GM21737 (cell line): ENCODE measurements at regions not wholly inside any gene's neighbourhood (a gene's known extent, or its start where the extent isn't known, plus 50 kb on each side); places are given as distances from the start of the nearest gene placed in this dataset.

ENCODE experiments used
- ATAC-seq: cut with Tn5 transposase; IDR thresholded peaks from one replicate; pipeline ENCODE4 v1.9.1; 2021; ENCODE audit warnings: mild to moderate bottlenecking, moderate library complexity; ENCODE audit not compliant: unreplicated experiment

DNA sequence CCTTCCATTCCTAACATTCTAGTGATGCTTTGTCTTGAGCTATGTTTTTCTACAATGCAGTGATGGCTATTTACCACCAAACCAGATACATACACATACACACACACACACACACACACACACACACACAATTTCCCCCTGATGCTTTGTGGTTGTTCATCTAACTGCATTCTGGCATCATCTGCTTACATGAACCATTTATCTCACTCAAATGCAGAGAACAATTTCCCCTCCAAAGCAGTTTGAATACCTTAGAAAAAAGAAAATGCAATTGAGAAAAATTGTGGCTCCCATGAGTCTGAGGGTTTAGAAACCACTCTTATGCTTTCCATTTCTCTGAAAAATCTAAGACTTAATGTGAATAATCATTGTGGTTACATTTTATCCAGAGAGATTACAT is 1024.8 kb downstream of the TLE4 start:
- no peak for ATAC-seq

DNA sequence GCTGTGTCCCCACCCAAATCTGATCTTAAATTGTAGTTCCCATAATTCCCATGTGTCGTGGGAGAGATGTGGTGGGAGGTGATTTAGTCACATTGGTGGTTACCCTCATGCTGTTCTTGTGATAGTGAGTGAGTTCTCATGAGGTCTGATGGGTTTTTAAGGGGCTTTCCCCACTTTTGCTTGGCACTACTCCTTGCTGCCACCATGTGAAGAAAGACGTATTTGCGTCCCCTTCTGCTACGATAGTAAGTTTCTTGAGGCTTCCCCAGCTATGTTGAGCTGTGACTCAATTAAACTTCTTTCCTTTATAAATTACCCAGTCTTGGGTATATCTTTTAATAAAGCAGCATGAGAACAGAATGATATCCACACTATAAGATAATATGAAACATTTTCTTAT is 1023.4 kb downstream of the TLE4 start:
- no peak for ATAC-seq

DNA sequence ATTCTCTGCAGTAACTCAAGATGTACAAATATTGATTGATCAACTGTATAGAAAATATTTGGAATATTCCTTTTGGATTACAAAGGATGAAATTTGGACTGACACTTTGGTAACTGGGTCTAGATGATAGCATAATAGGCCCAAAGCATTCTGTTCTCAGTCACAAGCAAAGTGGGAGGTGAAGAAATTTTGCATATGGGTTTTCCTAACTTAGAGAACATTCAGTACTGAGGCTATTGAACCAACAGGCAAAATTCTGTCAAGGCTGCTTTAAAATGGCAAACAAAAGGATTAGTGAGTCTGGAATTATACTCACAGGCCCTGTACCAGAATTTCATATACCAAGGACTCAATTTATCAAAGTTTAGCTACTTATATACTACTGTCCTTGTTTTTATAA is 1020.6 kb downstream of the TLE4 start:
- no peak for ATAC-seq

DNA sequence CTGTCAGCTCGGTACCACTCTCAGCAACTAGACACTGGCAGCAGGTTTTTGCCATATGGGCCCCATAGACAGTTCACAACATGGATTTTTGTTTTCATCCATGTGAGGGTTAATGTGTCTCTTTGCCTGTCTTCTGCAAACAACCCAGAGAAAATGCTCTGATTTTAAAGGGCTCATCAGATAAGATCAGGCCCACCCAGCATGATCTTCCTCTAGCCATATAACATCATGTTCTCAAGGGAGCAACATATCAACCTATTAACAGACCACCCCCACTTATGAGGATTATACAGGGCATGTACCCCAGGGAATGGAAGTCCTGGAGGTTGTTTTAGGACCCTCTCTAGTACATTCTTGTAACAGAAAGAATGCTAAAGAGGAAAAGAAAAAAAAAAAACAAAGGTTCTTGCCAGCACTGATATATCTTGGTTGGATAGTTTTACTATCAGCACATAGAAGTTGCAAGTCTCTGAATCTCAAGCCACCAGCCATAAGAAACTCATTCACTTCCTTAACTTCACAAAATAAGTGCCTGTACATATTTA is 1015.1 kb downstream of the TLE4 start:
- ATAC-seq: no peak

DNA sequence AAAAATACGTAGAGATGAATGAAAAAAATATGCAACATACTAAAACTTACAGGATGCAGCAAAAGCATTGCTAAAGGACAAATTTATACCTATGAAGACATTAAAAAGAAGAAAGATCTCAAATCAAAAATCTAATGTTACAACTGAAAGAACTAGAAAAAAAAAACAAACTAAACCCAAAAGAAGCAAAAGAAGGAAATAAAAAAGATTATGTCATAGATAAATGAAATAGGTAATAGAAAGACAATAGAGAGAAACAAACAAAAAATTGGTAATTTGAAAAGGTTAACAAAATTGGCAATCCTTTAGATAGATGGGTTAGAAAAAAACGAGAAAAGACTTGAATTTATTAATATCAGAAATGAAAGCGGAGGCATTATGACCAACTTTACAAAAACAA is 1000.2 kb downstream of the TLE4 start:
- no peak for ATAC-seq

DNA sequence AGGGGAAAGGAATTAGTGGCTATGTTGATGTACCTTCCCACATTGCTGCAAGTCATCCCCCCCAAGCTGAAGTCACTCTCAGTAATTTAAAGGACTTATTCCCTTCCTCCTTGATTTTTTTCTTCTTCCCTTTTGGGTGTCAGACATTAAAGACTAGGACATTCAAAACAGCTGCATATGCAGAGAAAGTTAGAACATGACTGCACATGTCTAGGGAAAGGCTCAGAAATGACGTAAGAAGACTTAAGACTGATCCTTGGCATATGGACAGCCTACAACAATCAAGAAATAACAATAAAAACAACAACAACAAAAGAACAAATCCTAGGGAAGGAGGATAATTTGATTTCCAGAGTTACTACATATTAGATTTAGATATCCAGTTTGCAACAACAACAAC is 997.5 kb downstream of the TLE4 start:
- ATAC-seq: no peak

DNA sequence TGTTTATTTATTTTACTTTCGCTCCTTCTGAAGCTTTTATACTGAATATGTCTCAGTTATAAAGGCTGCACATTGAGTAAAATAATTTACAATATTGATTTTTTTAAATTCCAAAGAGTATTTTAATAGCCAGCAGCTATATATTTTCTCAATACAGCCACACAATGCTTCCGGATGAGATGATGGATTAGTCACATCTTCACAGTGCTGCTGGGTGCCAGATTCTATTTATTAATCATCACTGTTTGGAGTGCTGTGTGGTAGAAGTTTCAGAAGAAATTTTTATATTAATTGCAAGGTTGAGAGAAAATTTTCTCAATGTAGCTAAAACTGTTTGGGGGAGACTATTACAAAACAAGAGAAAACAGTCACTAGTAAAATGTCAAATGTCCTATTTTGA is 989.8 kb downstream of the TLE4 start:
- ATAC-seq: no peak

DNA sequence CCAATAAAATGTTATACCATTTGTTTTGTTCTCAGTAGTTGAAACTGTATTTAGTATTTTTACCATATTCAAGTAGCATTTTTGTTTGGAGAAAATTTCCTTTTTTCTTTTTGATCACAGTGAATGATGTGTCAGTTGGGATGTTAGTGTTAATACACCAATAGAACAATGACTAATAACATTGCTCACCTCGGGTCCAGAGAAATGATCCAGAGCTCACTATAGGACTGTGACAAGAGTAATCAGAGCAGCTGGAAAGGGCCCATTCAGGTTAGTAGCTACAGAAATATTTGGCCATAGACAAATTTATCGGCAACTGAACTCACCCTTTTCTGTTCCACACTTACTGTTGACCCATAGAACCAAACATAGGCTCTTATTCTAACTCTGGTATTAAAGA is 989.2 kb downstream of the TLE4 start:
- ATAC-seq: no peak

DNA sequence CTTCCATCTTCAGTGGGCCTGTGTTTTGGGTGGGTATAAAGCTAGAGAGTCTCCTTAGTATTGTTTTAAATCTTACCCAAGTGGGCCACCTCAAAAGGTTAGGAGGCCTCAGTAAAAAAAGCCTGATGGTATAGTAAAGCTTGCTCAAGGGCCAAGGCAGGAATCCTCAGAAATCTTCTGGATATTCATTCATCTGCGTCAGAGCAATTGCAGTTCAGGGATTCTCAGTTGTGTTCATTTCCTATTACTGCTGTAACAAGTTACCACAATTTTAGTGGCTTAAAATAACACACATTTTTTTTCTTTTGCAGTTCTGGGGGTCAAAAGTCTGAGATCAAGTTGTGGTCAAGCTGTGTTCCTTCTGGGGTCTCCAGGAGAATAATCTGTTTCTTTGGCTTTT is 985.5 kb downstream of the TLE4 start:
- ATAC-seq: no peak

DNA sequence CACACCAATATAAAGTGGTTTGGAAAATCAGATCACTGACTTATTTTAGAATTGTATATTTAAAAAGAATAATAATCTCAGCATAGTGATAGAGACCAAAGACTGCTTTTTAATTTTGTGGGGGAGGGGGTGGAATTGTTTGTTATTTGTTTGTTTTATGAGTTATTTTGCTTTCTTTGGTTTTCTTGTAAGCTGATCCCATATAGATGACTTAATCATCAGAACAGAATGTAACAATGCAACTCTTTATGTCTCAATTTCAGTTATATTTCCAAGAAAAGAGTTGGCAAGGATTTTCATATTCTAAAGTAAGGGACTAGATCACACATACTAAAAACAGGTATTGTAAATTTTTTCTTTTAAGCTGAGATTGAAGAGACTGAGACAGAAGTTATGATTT is 984.9 kb downstream of the TLE4 start:
- ATAC-seq: no peak

DNA sequence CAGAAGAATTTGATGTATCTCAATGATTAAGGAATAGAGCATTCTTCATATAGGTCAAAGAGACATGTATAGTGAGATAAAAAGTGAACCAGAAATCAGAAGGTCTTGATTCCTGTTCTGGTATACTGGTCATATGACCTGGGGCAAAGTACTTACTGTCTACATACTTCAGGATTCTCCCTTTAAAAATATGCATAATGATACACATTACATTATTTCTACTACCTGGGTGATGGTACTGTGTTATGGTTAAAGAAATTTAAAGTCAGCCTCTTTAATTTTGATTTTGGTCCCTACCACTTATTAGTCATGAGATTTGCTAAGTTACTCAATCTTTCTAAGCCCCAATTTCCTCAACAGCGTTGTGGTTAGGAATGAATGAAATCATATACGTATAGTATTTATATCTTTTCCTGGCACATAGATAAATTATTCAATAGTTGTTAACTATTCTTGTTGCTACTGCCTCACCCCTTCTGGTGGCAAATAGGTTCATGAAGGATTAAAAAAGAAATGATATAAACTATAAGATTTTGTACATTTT is 984.1 kb downstream of the TLE4 start:
- ATAC-seq: no peak

DNA sequence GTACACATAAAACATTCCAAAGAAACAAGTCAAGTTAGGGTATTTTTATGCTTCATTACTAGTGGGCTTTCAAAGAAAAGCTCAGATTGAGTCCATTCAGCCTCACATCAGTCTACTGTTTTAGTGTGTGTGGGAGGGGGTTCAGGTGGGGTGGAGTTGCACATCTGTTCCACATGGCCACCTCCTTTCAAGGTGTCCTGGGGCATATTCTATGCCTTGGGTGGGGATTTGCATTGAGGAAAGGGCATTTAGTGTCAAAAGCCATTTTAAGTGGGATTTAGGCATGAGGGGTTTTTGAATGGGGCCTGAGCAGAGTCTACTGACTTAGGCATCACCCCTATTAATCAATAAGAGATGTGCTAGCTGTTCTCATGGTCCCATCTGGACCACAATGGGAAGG is 983.1 kb downstream of the TLE4 start:
- no peak for ATAC-seq

DNA sequence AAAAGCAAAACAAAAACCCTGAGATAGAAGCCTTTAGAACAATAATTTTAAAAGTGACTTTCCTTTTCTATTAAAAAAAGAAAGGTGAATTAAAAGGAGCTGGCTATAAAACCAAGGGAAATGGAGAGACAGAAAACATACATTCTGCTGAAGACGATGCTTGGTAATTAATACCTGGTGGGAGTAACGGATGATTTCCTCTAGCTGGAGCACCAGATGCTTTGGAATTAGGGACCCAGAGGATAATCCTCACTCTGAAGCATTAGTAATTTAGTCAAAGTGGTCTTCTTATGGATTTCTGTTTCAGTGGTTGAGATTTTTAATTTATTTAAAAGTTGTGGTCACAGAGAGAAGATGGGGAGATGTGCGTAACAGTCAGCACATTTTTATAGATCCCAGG is 982.5 kb downstream of the TLE4 start:
- no peak for ATAC-seq

DNA sequence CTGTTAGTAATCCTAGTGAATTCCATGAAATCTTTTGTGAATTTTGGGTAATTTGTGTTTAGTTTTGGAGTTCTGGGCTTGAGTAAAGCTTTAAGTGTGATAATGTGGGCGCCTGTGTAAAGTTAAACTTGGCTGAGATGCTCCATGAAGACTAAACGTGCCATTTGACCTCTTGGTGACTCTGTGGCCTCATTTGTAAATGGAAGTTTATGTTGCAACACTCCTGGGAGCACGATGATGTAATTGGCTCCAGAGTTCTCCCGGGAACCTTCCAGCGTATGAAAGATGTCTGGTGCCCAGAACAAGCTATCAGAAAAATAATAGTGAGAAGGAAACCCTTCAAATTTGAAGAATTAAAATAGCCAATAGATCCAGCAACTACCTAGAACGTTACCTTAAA is 981.2 kb downstream of the TLE4 start:
- no peak for ATAC-seq

DNA sequence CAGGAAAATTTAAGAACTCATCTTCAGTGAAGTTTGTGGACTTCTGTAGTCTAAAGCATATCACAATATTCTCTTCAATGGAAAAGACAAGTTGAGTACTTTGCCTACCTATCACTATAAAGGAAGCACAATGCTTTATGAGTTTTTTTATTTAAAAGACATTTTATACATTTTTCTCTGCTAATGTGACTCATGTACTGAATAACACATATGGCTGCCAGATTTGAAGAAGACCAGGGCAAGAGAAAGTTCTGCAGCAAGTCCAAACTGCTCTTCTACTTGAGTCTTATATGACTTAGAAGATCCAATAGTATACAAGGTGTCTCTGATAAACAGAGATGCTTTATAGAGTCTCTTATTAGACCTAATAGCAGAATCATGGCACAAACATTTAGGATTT is 978.4 kb downstream of the TLE4 start:
- no peak for ATAC-seq

DNA sequence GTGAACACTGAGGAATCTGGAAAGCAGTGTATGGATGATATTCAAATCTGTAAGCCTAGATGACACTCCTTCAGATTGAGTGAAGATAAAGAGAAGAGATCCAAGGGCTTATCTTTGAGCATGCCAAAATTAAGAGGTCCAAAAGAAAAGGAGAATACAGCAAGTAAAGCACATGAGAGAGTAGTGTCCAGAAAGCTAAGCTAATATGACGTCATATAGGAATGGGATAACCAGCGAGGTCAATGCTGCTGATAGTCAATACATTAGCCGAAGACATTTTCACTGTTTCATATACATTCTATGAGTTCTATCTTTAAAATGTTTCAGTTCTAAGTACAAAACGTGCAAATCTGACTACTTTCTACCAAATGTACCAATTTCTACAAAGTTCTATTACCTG is 975.8 kb downstream of the TLE4 start:
- no peak for ATAC-seq

DNA sequence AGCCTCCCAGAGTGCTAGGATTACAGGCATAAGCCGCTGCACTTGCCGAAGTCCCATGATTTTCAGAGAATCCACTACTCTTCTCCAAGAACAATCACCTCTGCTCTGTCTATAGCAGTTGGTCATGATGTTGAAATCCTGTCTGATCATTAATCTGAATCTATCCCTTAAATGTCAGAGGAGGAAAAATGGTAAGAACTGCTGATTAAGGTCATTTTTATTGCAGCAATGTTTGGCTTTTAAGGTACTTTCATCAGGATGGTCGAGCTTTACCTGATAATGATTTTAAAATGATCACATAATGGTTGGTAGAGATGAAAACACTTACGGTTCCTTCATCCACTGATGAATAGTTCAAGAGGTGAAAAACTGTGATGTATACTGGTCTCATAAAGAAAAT is 968.6 kb downstream of the TLE4 start:
- ATAC-seq: no peak

DNA sequence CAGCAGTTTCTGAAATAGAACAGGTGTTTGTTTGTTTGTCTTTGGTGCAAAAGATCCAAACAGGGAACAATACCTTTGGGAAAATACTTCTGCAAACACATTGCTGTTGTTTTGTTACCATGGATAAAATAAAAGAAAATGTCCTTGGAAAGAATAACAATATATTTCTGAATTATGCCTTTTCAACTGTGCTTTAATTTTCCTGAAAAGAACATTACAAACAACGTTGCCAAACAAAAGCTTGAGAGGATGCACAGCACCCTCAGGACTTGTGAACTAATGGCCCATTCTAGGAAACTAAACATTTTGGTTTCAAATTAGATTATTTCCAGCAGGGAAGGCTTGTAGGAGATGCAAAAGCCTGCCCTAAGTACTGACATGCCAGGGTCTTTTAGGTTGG is 967.2 kb downstream of the TLE4 start:
- ATAC-seq: no peak

DNA sequence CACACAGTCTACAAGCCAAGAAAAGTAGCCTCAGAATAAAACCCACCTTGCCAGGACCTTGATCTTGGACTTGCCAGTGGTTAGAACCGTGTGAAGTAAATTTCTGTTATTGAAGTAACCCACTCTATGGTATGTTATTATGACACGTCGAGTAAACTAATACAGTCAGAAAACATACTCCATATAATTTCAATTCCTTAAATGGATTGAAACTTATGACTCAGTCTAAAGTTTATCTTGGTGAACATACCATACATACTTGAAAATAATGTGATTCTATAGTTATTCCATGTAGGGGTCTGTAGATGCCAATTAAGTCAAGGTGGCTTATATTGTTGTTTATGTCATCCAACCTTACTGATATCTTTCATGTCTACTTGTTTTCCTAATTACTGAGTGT is 950.7 kb downstream of the TLE4 start:
- ATAC-seq: no peak

DNA sequence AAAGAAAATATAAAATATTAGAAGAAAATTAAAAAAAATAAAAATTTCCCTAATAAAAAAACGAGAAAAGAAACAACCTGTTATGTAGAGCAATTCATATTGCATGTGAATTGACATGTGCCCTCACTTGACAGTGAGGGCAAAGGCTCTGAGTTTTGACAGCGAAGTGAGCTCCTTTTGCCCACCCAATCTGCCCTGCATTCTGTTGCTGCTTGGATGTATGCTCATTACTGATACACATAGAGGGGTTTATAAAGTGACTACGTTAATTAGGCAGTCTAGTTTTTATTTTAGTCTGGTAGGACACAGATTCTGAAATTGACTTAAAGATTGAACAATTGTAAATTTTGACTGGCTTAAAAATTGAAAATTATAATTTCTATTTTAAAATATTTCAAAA is 949.4 kb downstream of the TLE4 start:
- ATAC-seq: no peak

DNA sequence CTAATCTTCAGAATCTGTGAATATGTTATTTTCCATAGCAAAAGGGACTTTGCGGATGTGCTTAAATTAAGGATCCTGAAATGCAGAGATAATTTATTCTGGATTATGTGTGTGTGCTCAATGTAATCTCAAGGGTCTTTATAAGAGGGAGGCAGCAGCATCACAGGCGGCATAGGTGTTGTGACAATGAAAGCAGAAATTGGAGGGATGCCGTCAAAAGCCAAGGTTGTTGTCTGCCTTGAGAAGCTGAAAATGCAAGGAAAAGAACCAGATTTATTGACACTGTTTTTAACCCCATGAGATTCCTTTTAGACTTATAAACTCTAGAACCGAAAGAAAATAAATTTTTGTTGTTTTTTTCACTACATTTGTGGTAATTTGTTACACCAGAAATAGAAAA is 948.5 kb downstream of the TLE4 start:
- no peak for ATAC-seq

DNA sequence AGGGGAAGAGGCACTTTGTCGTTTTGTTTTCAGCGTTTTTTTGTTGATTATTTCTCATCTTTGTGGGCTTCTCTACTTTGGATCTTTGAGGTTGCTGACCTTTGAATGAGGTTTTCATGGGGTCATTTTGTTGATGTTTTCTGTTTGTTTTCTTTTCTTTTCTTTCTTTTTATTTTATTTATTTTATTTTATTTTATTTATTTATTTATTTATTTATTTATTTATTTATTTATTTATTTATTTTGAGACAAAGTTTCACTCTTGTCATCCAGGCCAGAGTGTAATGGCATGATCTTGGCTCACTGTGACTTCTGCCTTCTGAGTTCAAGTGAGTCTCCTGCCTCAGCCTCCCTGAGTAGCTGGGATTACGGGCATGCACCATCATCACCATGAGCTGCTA is 946.7 kb downstream of the TLE4 start:
- ATAC-seq: no peak

DNA sequence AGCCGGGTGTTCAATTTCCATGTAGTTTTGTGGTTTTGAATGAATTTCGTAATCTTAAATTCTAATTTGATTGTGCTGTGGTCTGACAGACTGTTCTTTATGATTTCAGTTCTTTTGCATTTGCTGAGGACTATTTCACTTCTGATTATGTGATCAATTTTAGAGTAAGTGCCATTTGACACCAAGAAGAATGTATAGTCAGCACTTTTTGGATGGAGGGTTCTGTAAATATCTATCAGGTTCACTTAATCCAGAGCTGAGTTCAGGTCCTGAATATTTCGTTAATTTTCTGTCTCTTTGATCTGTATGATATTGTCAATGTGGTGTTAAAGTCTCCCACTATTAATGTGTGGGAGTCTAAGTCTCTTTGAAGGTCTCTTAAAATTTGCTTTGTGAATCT is 944.9 kb downstream of the TLE4 start:
- no peak for ATAC-seq

DNA sequence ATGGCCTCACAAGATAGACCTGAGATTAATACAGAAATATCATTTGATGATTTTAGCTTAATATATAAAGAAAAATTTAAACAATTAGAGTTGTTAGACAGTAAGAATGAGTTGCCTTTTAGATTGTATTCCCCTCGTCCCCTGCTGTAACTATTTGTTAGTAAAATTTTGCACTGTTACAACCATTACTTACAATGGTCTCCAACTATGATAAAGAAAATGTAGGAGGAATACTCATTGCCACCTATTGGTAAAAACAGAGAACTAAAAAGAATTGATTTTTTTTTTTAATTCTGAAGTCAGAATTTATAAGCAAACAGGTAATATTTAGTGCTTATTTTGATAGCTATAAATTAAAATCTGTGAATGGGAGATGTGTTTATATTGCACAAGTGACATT is 937.6 kb downstream of the TLE4 start:
- ATAC-seq: no peak
